GM21825 (cell line): ENCODE measurements at regions not wholly inside any gene's neighbourhood (a gene's known extent, or its start where the extent isn't known, plus 50 kb on each side); places are given as distances from the start of the nearest gene placed in this dataset.
"Not testable (repeated sequence)": the region's sequence is repeated elsewhere in the genome, so short reads cannot be mapped to it uniquely, and the experiment has no call there.

Source experiments
- ATAC-seq: cut with Tn5 transposase; IDR thresholded peaks from one replicate; pipeline ENCODE4 v1.9.1; 2021; ENCODE audit warnings: mild to moderate bottlenecking, moderate library complexity; ENCODE audit not compliant: unreplicated experiment

GRCh38 chr5:118220556-118221195 is 767.7 kb downstream of the DTWD2 start:
- ATAC-seq: no peak

- no peak for ATAC-seq
These were observed 776.7 kb downstream of the DTWD2 start for GRCh38 chr5:118211606-118212005.

DNA sequence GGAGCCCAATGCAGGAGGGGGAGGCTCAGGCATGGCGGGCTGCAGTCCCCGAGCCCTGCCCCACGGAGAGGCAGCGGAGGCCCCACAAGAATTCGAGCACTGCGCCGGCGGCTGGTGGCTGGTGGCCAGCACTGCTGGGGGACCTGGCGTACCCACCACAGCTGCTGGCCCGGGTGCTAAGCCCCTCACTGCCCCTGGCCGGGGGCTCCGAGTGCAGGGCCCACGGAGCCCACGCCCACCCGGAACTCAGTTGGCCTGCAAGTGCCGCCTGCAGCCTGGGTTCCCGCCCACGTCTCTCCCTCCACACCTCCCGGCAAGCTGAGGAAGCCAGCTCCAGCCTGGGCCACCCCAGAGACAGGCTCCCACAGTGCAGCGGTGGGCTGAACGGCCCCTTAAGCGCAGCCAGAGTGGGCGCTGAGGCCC is 780.3 kb downstream of the DTWD2 start:
- ATAC-seq: no peak

DNA sequence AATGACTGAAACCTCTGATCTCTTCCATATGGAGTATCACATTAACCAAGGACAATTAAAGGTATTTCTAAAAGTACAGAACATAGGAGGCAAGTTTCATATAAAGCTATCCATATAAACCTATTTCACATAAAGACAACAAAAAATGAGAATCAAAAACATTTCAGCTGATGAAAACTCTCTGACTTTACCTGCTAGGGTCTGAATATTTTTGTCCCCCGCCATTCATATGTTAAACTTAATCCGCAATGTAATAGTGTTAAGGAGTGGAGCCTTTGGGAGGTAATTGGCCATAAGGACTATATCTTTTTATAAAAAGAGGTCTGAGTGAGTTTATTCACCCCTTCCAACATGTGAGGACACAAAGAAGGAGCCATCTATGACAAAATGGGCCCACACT is 788.5 kb downstream of the DTWD2 start:
- ATAC-seq: no peak

DNA sequence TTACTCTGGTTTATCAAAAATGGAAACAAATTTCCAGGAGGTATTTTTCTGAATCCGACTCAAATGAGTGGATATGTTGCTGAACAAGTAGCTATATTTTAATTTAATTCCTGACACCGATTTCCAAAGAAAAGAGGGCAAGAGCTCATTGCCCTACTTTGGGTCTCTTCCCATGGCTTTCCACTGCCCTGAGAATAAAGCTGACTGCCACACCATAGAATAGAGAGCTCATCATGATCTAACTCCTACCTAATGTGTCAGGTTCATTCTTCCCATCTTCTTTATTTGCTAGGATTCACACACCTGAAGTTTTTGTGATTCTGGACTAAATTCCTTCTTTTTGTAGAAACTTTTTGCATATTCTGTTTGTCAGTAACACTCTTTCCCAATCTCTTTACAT is 792.1 kb downstream of the DTWD2 start:
- ATAC-seq: no peak

- ATAC-seq: no peak
These were observed 793.1 kb downstream of the DTWD2 start for GRCh38 chr5:118195211-118195610.

GRCh38 chr5:118193194-118193905 is 795.0 kb downstream of the DTWD2 start:
- no peak for ATAC-seq

GRCh38 chr5:118185018-118185417 is 803.3 kb downstream of the DTWD2 start:
- no peak for ATAC-seq

DNA sequence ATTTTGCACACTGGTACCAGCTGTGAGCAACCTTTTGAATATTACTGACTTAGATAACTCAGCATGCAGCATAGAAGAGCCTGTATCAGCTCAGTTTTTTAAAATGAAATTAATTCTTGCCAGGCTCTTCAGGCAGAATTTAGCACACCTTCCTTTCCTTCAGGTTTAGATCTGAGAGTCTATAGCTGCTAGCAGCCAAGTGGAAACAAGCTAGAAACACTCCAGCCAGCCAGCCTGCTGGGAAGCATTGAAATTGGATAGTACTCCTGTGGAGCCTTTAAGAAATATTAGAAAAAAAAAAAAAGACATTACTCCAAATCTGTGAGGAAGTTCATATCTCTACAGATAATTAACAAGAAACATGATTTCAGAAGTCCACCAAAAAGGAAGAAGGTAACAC is 812.2 kb downstream of the DTWD2 start:
- no peak for ATAC-seq

GRCh38 chr5:118174671-118175070 is 813.7 kb downstream of the DTWD2 start:
- no peak for ATAC-seq

DNA sequence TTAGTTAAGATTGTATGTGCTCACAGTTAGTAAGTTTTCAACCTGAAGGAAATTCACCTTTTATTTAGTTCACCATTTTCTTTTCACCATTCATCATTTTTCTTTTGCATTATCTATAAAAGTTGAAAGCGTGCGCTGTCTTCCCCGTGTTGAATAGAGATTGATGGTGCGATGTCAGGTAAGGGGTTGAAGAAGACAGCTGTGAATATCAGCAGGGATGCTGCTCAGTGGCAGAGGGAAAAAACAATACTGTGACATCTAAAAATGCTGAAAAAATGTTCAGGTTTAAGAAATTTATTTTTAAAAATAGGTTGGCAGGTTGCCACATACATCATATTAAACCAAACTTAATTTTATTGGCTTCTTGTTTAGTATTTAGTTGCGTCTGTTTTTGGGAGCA is 815.0 kb downstream of the DTWD2 start:
- ATAC-seq: no peak

GRCh38 chr5:118165619-118166018 is 822.7 kb downstream of the DTWD2 start:
- ATAC-seq: no peak

GRCh38 chr5:118156181-118156580 is 832.2 kb downstream of the DTWD2 start:
- ATAC-seq: no peak

- ATAC-seq: no peak
These were observed 841.5 kb downstream of the DTWD2 start for GRCh38 chr5:118146824-118147223.

GRCh38 chr5:118144540-118144939 is 843.8 kb downstream of the DTWD2 start:
- ATAC-seq: no peak

DNA sequence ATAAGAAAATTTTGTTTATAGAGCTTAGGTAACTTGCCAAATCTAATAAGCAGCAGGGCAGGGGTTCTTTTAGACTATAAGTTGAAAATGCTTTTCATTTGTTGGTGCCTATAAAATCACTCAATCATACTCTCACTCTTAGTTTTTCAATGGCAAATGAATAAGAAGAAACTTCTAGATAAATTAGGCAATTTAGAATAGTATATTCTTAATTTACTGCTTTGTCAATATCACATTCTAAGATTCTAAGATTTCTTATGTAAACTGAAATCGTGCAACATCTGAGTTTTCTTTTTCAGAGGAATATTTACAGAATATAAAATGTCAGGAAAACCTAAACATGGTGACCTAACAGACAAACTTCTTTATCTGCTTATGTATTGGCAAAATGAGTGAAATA is 849.0 kb downstream of the DTWD2 start:
- ATAC-seq: no peak

DNA sequence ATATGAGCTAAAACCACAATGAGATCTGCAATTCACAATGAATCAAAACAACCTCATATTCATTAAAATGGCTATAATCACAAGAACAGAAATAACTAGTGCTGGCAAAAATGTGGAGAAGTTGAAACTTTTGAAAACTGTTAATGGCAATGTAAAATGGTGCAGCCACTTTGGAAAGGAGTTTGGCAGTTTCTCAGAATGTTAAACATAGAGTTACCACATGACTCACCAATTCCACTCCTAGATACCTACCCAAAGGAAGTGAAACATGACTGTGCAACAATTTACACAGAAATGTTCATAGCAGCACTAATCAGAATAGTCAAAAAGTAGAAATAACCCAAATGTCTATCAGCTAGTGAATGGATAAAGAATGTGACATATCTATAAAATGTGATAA is 862.2 kb downstream of the DTWD2 start:
- no peak for ATAC-seq

- ATAC-seq: no peak
These were observed 862.7 kb downstream of the DTWD2 start for GRCh38 chr5:118125687-118126086.

- ATAC-seq: no peak
These were observed 867.1 kb downstream of the DTWD2 start for GRCh38 chr5:118121258-118121657.

DNA sequence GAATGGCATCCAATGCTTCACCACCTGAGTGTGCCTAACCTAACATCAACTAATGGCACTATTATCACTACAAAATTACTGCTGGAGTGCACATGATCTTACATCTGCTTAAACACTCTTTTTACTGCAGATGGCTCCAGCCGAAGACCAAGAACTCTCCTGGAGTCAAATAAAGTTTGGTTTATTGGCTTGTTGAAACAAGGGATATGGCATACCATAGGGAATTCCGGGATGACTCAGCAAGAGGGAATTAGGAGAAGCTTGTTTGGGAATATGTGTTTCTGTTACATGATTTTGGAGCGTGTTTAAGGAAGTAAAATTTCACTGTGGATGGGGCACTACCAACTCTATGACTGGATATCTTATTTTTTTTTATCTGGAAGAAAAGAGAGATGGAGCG is 872.6 kb downstream of the DTWD2 start:
- ATAC-seq: no peak

- no peak for ATAC-seq
These were observed 876.4 kb downstream of the DTWD2 start for GRCh38 chr5:118111956-118112355.

DNA sequence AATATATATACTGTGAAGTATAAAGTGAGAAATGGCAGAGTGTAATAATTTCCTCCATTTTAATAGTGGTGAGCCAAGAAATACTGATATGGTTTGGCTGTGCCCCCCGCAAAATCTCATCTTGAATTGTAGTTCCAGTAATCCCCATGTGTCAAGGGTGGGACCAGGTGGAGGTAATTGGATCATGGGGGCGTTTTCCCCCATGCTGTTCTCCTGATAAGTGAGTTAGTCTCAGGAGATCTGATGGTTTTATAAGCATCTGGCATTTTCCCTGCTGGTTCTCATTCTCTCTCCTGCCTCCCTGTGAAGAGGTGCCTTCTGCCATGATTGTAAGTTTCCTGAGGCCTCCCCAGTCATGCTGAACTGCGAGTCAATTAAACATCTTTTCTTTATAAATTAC is 881.1 kb downstream of the DTWD2 start:
- ATAC-seq: not testable (repeated sequence)

GRCh38 chr5:118098716-118099115 is 889.6 kb downstream of the DTWD2 start:
- ATAC-seq: no peak
